ENCODE measurements at regions not wholly inside any gene's neighbourhood (a gene's known extent, or its start where the extent isn't known, plus 50 kb on each side); places are given as distances from the start of the nearest gene placed in this dataset.

DNA sequence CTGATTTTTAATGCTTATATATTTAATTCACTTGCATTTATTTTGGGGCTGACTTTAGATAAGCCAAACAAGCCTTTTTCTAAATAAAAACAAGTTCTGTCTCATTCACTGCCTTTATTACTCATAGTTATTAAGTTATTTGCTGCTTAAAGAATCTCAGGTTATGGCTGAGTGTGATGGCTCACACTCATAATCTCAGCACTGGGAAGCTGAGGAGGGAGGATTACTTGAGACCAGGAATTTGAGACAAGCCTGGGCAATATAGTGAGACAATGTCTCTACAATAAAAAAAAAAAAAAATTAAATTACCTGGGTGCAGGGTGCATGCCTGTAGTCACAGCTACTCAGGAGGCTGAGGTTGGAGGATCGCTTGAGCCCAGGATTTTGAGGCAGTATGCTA, 85.0 kb upstream of the MAN2A1 start:
- no peak for DNase-seq (ENCODE audit: low spot score)
- no TSS peak for BruUV-seq (replicated peaks)
- Histone ChIP-seq H3K9me3 (ENCODE audit: low read depth, low read length, poor library complexity, severe bottlenecking) (peaks cover 11% of the 10 kb centered on the region), H3K36me3 (ENCODE audit: insufficient read depth, low read length, poor library complexity, severe bottlenecking) (no peaks in the 10 kb centered on the region), H3K27ac (ENCODE audit: low read depth, low read length, poor library complexity, severe bottlenecking) (no peak overlapping the region), H3K4me3 (ENCODE audit: low read depth, low read length, poor library complexity, severe bottlenecking) (no peak overlapping the region), H3K4me1 (ENCODE audit: insufficient read depth, low read length, poor library complexity, severe bottlenecking) (peaks cover 25% of the 10 kb centered on the region), H3K27me3 (replicated peaks; ENCODE audit: insufficient read depth, low read depth, low read length, poor library complexity) (no peaks in the 10 kb centered on the region)
- POLR2A ChIA-PET (ENCODE audit: low non-redundant PET) = no interaction called here
- TF ChIP-seq, protein P1, sequence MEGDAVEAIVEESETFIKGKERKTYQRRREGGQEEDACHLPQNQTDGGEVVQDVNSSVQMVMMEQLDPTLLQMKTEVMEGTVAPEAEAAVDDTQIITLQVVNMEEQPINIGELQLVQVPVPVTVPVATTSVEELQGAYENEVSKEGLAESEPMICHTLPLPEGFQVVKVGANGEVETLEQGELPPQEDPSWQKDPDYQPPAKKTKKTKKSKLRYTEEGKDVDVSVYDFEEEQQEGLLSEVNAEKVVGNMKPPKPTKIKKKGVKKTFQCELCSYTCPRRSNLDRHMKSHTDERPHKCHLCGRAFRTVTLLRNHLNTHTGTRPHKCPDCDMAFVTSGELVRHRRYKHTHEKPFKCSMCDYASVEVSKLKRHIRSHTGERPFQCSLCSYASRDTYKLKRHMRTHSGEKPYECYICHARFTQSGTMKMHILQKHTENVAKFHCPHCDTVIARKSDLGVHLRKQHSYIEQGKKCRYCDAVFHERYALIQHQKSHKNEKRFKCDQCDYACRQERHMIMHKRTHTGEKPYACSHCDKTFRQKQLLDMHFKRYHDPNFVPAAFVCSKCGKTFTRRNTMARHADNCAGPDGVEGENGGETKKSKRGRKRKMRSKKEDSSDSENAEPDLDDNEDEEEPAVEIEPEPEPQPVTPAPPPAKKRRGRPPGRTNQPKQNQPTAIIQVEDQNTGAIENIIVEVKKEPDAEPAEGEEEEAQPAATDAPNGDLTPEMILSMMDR (conservative IDR thresholded peaks at IDR 0.05; ENCODE audit: low read depth, low read length) = no peak
- no peak for TF ChIP-seq EZH2 (IDR thresholded peaks at IDR 0.05; ENCODE audit: borderline replicate concordance, low read depth, low read length, poor library complexity, severe bottlenecking)
- intact Hi-C loops (cut with micrococcal nuclease; ENCODE audit: unreplicated experiment) = no loop called here
- CTCF ChIA-PET = no interaction called here

DNA sequence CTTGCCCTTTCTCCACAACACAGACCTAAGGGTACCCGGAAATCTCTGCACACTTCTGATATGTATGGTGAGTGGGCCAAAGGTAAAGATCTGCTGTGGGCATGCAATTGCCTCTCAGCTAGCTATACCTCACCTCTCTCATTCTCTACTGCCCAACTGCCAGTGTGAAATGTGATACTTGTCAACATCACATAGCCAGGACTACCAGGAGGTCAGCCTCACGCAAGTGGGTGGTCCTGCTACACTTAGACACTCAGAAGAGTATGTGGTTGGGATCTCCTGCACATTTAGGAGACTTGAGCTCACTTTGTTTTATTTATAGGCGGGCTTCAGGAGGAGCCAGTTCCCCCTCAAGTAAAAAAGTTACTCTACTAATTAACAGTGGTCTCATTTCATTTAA, 88.0 kb upstream of the MAN2A1 start:
- POLR2A ChIA-PET (ENCODE audit: low non-redundant PET) = no interaction called here
- Histone ChIP-seq H3K4me1 (ENCODE audit: insufficient read depth, low read length, poor library complexity, severe bottlenecking) (peaks cover 43% of the 10 kb centered on the region), H3K27ac (ENCODE audit: low read depth, low read length, poor library complexity, severe bottlenecking) (peak overlapping the region; percentile 11), H3K36me3 (ENCODE audit: insufficient read depth, low read length, poor library complexity, severe bottlenecking) (no peaks in the 10 kb centered on the region), H3K27me3 (replicated peaks; ENCODE audit: insufficient read depth, low read depth, low read length, poor library complexity) (no peaks in the 10 kb centered on the region), H3K9me3 (ENCODE audit: low read depth, low read length, poor library complexity, severe bottlenecking) (no peaks in the 10 kb centered on the region), H3K4me3 (ENCODE audit: low read depth, low read length, poor library complexity, severe bottlenecking) (no peak overlapping the region)
- TF ChIP-seq, protein P1 (conservative IDR thresholded peaks at IDR 0.05; ENCODE audit: low read depth, low read length) = no peak
- TF ChIP-seq EZH2 (IDR thresholded peaks at IDR 0.05; ENCODE audit: borderline replicate concordance, low read depth, low read length, poor library complexity, severe bottlenecking) = no peak
- no peak for DNase-seq (ENCODE audit: low spot score)
- intact Hi-C loops (cut with micrococcal nuclease; ENCODE audit: unreplicated experiment) = no loop called here
- no TSS peak for BruUV-seq (replicated peaks)
- CTCF ChIA-PET = no interaction called here

DNA sequence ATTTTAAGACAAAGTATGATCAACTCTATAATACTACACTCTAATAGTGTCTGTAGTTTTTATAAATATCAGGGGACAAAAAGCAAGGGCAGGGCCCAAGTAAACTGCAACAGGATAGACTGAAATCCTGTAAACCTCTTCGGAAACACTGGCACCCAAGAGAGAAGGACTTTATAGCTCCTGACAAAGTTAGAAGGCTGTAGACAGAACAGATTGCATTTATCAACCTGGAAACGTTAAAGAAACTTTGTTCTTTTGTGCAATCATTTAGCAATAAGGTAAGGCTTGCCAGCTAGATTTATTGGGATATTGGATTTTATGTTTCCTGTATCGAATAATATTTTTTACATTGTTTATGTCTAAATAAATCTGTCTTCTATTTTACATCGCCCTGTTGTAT, 91.8 kb upstream of the MAN2A1 start:
- Histone ChIP-seq H3K4me3 (ENCODE audit: low read depth, low read length, poor library complexity, severe bottlenecking) (no peak overlapping the region), H3K27me3 (replicated peaks; ENCODE audit: insufficient read depth, low read depth, low read length, poor library complexity) (no peaks in the 10 kb centered on the region), H3K4me1 (ENCODE audit: insufficient read depth, low read length, poor library complexity, severe bottlenecking) (peaks cover 43% of the 10 kb centered on the region), H3K27ac (ENCODE audit: low read depth, low read length, poor library complexity, severe bottlenecking) (peak overlapping the region; percentile 14), H3K9me3 (ENCODE audit: low read depth, low read length, poor library complexity, severe bottlenecking) (no peaks in the 10 kb centered on the region), H3K36me3 (ENCODE audit: insufficient read depth, low read length, poor library complexity, severe bottlenecking) (no peaks in the 10 kb centered on the region)
- no peak for DNase-seq (ENCODE audit: low spot score)
- ChIA-PET POLR2A (ENCODE audit: low non-redundant PET) (interaction anchor here (0.5 kb wide), 1 partner anchor 12 kb away, joined by 4 read pairs; no protein-coding TSS in a partner anchor), CTCF (no interaction called here)
- TF ChIP-seq EZH2 (IDR thresholded peaks at IDR 0.05; ENCODE audit: borderline replicate concordance, low read depth, low read length, poor library complexity, severe bottlenecking) = no peak
- TF ChIP-seq, protein P1 (conservative IDR thresholded peaks at IDR 0.05; ENCODE audit: low read depth, low read length) = no peak
- intact Hi-C loops (cut with micrococcal nuclease; ENCODE audit: unreplicated experiment) = no loop called here
- BruUV-seq (replicated peaks) = no TSS peak
